Endothelial cell (in vitro differentiated cells): ENCODE measurements at regions not wholly inside any gene's neighbourhood (a gene's known extent, or its start where the extent isn't known, plus 50 kb on each side); places are given as distances from the start of the nearest gene placed in this dataset.

Source experiments
- DNase-seq: peaks from one replicate; pipeline ENCODE4 v3.0.0; 2021; ENCODE audit warnings: low spot score
- H3K27ac Mint-ChIP-seq: one replicate; pipeline ENCODE4 v1.8.0; 2021; ENCODE audit warnings: mixed read lengths, inconsistent platforms; ENCODE audit not compliant: unreplicated experiment
- H3K27me3 Mint-ChIP-seq: one replicate; pipeline ENCODE4 v1.8.0; 2021; ENCODE audit warnings: mild to moderate bottlenecking, moderate library complexity, mixed read lengths, inconsistent platforms; ENCODE audit not compliant: unreplicated experiment
- H3K36me3 Mint-ChIP-seq: one replicate; pipeline ENCODE4 v1.8.0; 2021; ENCODE audit warnings: mild to moderate bottlenecking, low read depth, mixed read lengths, inconsistent platforms; ENCODE audit not compliant: unreplicated experiment
- H3K4me1 Mint-ChIP-seq: one replicate; pipeline ENCODE4 v1.8.0; 2021; ENCODE audit warnings: mild to moderate bottlenecking, mixed read lengths, inconsistent platforms; ENCODE audit not compliant: unreplicated experiment
- H3K4me3 Mint-ChIP-seq: one replicate; pipeline ENCODE4 v1.8.0; 2021; ENCODE audit warnings: mild to moderate bottlenecking, mixed read lengths, inconsistent platforms; ENCODE audit not compliant: unreplicated experiment
- H3K9me3 Mint-ChIP-seq: one replicate; pipeline ENCODE4 v1.8.0; 2021; ENCODE audit warnings: mixed read lengths, inconsistent platforms; ENCODE audit not compliant: unreplicated experiment
- CTCF ChIP-seq: fragments of 200-600 bp; sonication (generic); IDR thresholded peaks from one replicate; pipeline ENCODE4 v1.5.0; 2021; ENCODE audit warnings: antibody characterized with exemption; ENCODE audit not compliant: unreplicated experiment

GRCh38 chr4:137156054-137156453, 376.2 kb downstream of the PCDH18 start:
- Mint-ChIP-seq H3K27ac (no peak overlapping the region), H3K27me3 (peaks cover 1% of the 10 kb centered on the region), H3K36me3 (no peaks in the 10 kb centered on the region), H3K9me3 (no peaks in the 10 kb centered on the region), H3K4me1 (no peaks in the 10 kb centered on the region), H3K4me3 (no peak overlapping the region)
- no peak for TF ChIP-seq CTCF
- no peak for DNase-seq

- no peak overlapping the region for H3K27ac Mint-ChIP-seq
Measured at GRCh38 chr4:137131201-137131600, 401.1 kb downstream of the PCDH18 start.

GRCh38 chr4:137129845-137130244, 402.4 kb downstream of the PCDH18 start:
- no peaks in the 10 kb centered on the region for H3K9me3 Mint-ChIP-seq
- H3K27ac Mint-ChIP-seq: no peak overlapping the region
- H3K27me3 Mint-ChIP-seq: no peaks in the 10 kb centered on the region
- no peaks in the 10 kb centered on the region for H3K4me1 Mint-ChIP-seq
- no peak for DNase-seq
- H3K36me3 Mint-ChIP-seq: no peaks in the 10 kb centered on the region
- H3K4me3 Mint-ChIP-seq: no peak overlapping the region
- TF ChIP-seq CTCF: no peak

More at GRCh38 chr4:137131201-137131600, 401.1 kb downstream of the PCDH18 start:
- DNase-seq: no peak
- no peak overlapping the region for H3K4me3 Mint-ChIP-seq
- H3K9me3 Mint-ChIP-seq: no peaks in the 10 kb centered on the region
- H3K27me3 Mint-ChIP-seq: no peaks in the 10 kb centered on the region
- no peak for TF ChIP-seq CTCF
- no peaks in the 10 kb centered on the region for H3K4me1 Mint-ChIP-seq
- no peaks in the 10 kb centered on the region for H3K36me3 Mint-ChIP-seq

GRCh38 chr4:137129441-137129840, 402.9 kb downstream of the PCDH18 start:
- Mint-ChIP-seq H3K4me3 (no peak overlapping the region), H3K4me1 (no peaks in the 10 kb centered on the region), H3K27me3 (no peaks in the 10 kb centered on the region)

GRCh38 chr4:137125011-137125410, 407.3 kb downstream of the PCDH18 start:
- Mint-ChIP-seq H3K27me3 (peaks cover 2% of the 10 kb centered on the region), H3K4me1 (no peaks in the 10 kb centered on the region), H3K36me3 (no peaks in the 10 kb centered on the region), H3K9me3 (no peaks in the 10 kb centered on the region), H3K27ac (no peak overlapping the region), H3K4me3 (no peak overlapping the region)
- no peak for TF ChIP-seq CTCF
- DNase-seq: no peak

More at GRCh38 chr4:137129441-137129840, 402.9 kb downstream of the PCDH18 start:
- Mint-ChIP-seq H3K9me3 (no peaks in the 10 kb centered on the region), H3K27ac (no peak overlapping the region), H3K36me3 (no peaks in the 10 kb centered on the region)
- TF ChIP-seq CTCF: no peak
- no peak for DNase-seq
